Kasumi-1 (cell line): ENCODE measurements at regions not wholly inside any gene's neighbourhood (a gene's known extent, or its start where the extent isn't known, plus 50 kb on each side); places are given as distances from the start of the nearest gene placed in this dataset.

Experiments
- DNase-seq, 2 experiments: peaks; one replicate each; lab custom pipeline; 2025; lab: John Stamatoyannopoulos, UW

DNA sequence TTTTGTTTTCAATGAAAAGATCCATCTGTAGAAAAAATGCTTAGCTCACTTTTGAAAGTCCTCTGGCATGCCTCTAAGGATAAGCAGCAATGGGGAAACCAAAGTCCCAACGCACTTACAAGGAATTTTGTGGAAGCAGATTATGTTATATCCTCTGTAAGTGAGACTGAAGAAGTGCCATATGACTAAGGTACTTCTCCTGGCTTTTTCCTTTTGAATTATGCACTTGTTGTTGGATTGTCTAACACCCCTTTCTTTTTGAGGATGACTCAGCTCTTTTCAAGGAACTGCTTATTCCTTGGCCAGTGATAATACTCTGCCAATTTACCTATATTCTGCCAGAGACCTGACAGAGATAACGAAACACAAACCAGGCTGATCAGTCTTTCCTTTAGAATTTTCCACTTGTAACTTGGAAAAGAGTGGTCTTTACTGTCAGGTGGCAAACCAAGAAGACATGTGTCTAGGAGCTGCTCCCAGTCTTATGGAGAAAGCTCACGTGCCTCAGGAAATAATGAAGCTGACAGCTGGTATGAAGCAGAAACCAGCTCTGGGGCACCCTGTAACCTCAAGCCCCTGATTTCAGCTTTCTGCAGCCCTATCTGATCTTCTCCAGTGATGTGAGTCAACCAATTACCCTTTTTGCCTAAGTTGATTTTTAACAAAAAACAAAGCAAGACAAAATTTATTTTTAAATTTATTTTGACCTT is 290.8 kb upstream of the FBXL7 start:
- DNase-seq: no peak

DNA sequence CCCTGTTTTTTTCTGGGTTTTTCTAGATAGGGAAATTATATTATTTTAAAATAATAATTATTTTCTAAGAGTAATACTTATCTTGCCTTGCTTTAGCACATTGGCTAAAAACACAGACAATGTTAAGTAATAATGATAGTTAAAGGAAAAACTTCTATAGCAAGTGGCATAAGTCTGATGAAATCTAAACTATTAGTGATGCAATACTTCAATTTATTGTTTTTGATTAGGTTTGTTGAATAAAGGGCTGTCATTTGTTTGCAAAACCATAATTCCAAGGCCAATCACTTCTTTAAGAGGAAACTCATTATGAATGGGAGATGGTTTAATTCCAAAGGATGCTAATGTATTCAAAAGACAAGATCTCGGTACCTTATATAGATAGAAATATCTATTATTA is 293.8 kb upstream of the FBXL7 start:
- DNase-seq: no peak

DNA sequence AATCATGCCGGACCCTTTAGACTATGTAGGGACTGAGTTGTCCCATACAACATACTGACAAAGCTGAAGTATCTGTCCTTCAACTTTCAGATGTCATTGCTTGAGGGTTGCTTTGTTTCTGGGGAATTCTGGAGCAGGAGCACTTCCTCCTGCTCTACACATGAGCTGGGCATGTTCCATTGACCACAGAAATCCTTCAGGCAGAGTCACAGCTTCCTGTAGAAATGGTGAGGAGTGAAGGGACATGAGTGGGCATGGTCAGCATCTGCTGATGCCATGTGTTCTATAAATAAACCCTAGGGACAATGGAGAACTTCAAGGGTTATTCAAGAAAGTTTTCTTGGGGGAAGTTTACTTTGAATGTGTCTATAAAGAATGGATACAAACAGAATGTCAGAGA is 296.6 kb upstream of the FBXL7 start:
- DNase-seq: no peak

DNA sequence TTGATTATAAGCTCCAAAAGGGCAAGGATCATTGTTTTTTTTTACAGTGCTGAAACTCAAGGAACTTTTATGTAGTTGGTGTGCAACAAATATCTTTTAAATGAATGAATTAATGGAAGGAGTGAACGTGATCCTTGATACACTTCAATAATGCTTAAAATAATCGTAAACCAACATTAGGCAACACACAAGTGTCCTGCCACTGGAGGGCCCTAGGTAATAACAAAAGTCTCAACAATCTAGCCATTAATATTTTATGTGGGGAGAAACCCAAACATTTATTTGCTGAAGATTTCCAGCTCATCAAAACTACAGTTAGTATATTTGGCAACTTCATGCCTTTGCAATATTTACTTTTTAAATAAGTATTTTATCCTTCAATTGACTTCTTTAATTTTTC is 309.0 kb upstream of the FBXL7 start:
- no peak for DNase-seq

DNA sequence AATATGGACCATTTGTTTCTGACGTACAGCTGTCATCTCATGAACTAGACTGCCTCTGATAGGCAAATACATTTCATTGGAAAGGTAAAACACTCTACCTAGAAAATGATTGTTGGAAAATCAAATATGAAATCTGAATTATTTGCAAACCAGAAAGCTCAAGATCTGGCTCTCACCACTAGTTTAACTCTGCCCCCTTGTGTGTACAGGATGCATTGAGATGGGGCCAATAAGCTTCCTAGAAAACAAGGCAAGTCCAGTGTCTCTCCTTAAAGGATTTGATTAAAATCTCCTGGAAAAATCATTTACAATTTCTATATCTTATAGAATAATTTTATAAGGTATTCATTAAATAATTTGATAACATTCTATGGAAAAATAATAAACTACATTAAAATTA is 311.9 kb upstream of the ANKH start:
- DNase-seq: peak in 1 of 2 experiments; percentile 12

DNA sequence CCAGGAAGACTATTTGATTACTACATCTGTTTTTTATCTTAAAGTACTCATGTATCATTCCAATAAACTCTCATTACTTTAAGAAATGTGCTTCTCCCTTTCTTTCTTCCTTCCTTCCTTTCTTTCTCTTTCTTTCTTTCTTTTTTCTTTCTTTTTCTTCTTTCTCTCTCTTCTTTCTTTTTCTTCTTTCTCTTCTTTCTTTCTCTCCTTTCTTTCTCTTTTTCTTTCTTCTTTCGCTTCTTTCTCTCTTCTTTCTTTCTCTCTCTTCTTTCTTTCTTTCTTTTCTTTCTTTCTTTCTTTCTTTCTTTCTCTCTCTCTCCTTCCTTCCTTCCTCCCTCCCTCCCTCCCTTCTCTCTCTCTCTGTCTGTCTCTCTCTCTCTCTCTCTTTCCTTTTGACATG is 298.6 kb upstream of the ANKH start:
- no peak for DNase-seq

DNA sequence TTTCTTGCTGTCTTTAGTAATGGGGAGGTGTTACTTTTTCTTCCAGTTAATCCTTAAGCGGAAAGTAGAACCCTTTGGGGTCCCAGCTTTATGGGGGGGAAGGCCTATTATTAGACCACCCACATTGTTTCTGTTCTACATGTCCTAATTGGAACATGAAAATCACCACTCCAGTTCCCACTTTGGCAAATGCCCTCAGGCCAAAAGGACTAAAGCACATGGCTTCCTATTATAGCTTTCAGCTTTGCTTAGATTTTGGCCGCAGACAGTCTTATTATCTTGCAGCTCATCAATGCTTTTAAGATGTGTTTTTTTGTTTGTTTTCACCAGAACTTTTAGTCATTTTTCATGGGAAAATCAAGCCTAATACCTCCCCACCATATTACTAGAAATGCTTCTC is 296.8 kb upstream of the ANKH start:
- no peak for DNase-seq

DNA sequence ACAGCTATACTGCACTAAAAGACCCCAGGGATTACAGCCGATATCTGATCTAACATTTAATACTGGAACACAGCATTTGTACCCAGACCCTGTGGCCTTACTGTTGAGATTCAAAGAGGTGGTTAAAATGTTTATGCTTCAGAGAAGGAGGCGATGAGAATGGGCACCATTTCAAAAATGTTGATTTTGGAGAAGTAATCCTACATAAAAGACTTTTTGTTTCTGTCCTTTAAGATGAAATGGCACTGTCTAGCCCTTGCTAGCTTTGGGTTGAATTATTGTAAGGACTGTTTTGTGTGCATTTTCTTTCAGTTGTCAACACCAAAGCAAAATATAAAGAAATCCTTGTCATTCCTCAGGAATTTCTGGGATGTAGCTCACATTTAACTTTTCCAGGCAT is 288.5 kb upstream of the ANKH start:
- no peak for DNase-seq

DNA sequence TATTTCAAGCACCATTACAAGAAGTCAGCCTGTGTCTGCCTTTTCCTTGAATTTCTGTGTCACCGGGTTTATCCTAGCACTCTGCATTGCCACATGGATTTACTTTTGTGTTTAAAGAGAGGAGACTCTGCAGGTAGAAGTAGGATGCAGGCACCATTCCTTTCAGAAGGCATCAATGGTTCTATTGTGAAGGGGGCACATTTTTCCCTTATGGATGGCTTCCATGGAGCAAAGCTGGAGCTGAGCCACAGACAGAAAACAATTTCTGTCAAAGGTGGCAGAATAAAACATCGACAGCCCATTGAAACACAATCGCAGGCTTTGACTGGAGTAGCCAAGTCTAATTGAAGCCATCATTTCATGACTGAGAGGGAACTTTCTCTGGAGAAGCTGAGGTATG is 288.0 kb upstream of the ANKH start:
- no peak for DNase-seq

DNA sequence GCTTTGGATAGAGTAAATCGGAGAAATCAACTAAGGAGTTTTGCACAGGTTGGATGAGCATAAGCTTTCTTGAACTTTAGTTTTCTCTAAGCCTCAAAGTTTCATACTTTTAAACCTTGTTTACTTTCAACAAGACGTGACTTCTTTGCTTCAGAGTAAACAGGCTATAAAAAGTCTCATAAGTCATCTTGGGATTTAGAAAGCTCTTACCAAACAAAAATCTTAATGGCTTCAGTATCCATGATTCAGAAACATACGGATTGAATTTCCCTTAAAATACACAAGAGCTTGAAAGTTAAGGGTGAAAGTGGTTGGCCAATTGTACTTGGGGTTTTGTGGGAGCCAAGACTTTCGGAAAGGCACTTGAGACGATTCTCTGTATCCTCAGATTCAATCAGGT is 270.9 kb upstream of the ANKH start:
- DNase-seq: no peak

DNA sequence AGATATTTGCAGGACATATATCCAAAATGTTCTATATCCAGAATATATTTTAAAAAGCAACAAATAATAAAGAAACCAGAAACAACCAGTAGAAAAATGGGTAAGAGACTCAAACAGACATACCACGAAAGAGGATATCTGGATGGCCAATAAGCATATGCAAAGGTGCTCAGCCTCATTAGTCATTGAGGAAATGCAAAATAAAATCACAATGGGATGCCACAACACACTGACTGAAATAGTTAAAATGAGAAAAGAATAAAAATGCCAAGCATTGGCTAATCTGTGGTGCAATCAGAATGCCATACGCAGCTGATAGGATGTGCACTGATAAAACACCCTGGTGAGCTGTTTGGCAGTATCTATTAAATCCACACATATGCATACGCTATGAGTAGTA is 265.8 kb upstream of the ANKH start:
- no peak for DNase-seq

DNA sequence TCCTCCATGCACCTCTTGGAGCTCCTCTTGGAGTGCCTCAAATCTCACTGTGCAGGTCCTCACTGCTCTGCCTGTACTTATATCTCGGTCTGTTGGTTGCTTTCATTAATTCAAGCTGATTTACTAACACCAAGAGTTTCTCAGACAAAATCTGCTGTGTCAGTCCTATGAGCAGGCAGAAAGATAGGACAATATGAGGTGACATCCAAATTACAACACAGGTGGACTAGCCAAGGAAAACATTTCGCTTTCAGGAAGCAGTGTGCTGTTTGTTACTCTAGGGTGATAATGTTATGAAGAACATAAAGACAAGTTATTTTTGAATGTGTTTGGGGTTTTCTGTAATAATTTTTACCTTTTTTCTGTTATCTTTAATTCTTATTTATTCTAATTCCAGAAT is 264.1 kb upstream of the ANKH start:
- no peak for DNase-seq

DNA sequence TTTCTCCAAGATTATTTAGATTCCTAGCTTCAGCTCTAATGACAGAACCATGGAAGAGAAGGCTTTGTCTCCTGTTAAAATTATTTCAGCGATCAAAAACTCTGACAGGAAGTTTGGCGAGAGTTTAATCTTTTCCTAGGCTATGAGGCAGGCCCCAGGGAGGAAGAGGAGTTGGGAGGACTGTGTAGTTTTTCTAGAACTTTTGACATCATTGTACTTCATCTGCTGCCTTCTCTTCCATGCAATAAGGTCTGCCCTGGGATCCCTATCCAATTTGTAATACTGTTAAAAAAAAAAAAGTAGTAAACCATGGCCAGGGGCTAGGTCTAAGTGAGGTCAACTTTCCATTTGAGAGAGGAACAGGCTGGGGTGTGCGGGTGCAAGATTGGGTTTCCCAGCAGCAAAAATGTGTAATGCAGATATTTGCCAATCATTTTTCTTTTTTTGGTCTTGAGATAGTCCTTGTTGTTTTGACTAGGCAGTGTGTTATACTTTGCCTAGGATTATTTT is 261.9 kb upstream of the ANKH start:
- no peak for DNase-seq

DNA sequence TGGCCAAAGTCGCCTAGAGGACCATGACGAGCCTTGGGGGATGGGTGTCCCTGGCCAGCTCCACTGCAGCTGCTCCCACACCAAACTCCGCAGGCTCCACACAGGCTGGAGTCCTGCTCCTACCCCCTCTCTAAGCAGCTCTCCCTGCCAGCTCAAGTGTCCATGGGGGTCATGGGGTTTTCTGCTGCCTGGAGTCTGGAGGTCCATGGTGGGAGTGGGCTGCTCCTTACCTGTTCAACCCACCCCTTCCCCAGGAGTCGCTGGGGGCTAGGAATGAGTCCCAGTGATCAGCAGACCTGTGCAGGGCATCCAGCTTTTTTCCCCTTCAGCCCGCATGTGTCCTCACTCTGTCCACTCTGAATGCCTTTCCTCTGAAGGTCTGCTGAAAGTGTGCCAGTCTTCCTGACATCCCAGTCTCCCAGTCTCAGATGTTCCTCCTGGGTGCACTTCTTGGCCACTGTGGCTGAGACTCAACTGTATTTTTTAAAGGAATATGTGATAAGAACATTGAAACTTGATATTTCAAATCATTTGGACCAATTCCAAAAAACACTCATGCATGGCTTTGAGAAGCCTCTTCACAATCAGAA is 261.3 kb upstream of the ANKH start:
- DNase-seq: no peak

DNA sequence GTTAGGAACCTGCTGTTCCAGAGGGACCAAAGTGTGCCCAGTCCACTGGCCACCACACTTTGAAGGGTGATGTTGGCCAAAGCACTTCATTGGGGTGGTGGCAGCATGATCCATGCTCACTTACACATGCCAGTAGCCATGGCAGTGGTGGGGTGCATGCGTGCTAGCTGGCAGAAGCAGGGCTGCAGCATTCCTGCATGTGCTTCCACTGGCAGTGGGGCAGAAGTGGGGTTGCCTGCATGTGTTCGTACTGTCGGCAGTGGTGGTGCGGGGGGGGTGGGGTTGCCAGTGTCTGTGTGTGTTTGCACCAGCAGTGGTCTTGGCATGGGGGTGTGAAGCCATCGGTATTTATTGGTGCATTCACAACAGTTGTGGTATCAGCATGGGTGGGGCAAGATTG is 260.3 kb upstream of the ANKH start:
- no peak for DNase-seq

DNA sequence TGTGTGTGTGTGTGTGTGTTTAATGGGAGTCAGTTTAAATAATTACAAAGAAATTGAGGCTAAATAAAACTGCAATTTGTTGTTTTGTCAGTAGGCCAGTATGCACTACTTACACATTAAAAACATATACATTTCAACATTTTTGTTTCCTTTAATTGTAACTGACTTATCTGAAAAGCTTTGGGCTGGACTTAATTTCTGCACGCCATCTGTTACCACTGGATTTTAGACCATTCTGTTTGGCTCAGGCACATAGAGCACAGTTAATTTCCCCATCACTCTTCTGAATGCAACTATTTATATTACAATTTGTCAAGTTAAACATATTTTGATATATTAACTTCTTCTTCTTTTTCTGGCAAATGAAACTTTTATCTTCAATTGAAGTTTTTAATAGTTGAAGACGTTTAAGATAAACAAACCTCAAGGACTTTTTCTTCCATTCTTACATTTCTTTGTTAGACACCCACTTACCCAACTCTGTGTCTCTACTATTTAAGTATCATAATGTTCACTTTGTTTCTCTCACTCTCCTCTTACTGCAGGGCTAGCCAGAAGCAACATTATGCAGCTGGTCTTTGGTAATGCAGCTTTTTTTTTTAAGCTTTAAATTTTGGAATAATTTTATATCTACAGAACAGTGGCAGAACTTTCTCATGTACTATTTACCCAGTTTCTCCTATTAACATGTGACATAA is 253.4 kb upstream of the ANKH start:
- no peak for DNase-seq

DNA sequence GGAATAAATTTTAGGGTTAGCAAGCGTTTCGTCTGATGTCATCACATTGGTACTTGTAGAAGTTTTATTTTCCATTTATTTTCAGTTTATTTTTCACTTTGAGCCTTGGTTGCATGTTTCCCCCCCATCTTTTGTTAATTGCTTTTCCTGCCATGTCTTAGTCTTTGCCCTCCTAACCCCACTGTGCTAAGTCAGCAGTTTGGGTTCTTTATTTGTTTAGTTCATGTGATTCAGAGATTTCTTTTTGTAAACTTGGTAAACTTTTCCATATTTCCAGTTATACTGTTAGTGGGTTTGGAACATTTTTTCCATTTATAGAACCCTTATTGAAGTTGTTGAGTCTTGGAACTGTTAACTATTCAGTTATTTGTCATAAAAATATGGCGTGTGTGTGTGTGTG is 252.9 kb upstream of the ANKH start:
- DNase-seq: no peak

DNA sequence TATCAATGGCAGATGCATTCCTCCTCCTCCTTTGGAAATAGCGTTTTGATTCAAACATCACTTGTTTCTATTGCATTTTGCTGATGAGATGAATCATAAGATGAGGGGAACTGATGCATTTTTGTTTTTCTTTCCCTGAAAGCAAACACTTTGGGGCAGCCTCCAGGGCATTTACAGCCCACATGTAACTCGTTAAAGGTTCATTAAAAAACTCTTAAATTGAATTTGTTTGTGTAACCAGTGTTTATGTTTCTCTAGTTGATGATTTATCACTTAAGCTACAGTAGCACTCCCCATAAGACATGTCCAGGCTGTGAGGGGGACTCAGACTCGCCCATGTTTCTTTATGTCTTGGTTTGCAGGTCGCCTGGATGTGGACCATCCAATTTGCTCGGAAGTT is 246.1 kb upstream of the ANKH start:
- DNase-seq: no peak

DNA sequence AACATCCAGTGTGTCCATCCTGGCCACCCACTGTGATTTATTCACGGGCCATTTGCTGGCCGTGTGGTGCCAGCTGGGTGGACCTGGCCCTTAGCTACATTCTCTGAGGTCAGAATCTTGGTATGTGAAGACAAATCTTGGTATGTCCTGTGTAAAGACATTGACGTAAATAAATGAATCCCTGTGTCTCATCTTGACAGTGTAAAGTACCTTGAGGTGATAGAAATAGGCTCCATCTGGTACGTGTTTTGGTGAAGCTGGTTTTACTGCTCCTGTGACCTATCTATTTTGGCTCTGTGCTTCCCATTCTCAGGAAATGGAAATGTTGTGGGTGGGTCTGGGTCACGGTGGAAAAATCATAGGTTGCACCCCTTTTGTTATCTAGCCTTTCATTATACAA is 245.4 kb upstream of the ANKH start:
- no peak for DNase-seq

DNA sequence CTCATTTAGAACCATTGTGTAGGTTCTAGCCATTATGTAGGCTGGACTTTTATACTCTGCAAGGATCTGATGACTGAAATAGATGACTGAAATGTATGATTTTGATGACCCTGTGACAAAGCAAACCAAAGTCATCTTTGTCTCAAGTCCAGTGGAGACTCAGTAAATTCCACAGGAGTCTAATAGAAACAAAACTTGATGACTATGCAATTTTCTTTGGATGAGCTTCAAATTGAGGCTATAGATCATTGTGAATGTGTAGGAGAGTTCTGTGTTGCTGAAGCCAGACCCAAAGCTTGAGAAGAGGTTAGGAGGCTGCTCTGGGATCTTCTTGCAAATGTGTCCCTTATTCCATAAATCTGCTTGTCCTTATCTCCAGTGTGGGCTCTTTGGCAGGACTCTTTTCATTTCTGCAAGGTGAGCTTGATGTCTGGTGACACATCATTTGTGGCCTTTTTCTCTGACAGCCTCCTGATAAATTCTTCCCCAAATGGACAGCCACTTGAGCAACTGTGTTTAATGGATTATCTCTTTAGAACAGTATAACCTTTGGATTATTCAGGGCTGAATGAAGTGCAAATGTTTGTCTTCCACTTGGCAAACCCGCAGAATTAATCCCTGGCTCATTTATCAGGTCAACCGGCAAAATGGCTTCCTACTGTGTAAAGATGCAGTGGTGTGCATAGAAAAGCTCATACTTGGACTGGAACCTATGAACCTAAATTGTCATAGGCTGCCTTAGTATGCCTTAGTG is 235.1 kb upstream of the ANKH start:
- no peak for DNase-seq

DNA sequence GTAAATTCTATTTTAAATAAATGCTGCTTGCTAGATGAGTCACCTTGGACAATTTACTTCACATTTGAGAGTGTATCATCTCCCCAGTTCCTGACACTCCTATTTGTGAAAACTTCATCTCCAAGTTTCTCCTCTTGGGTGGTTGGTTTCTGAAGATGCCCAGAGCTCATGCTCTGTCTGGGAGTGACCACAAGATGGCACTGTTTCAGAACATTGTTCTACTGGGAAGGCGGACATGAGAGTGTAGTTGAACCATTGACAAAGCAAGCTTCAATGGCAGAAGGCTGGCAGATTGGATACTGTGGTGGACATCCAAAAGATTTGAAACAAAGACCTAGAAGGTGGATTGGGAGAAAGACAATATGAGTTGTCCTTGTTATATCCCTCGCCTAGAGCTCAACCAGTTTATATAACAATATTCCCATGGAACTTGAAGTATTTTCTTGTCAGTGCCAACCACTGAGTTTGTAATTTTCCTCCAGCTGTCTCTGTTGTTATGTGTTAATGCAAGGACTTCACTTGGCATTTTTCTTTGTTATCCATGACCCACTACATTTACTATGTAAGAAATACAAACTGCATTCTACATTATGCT is 234.3 kb upstream of the ANKH start:
- peak; percentile 68 to 74 for DNase-seq

DNA sequence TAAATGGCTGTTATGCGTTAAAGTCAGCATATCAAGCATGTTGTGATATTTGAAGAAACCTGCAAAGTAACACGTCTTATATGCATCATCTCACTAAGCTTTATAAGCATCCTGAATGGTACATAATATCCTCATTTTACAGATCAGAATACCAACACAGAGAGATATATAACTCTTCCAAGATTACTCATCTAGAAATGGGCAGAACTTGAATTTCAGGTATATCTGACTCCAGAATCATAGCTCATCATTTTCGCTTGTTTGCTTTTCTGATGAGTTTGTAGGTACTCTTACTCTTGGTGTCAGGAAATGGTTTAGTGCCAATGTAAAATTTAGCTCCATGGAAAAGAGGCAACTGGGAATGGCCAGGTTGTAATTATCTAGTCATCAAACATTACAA is 232.3 kb upstream of the ANKH start:
- DNase-seq: no peak
